OCI-LY7 (cell line): ENCODE measurements at regions not wholly inside any gene's neighbourhood (a gene's known extent, or its start where the extent isn't known, plus 50 kb on each side); places are given as distances from the start of the nearest gene placed in this dataset.

Experiments
- CTCF ChIP-seq: fragments of 200-600 bp; sonication (generic); conservative IDR thresholded peaks from 2 replicates; pipeline ENCODE4 v1.5.1; 2014; ENCODE audit warnings: mild to moderate bottlenecking, antibody characterized with exemption, low read length, moderate library complexity, mixed read lengths
- EZH2phosphoT487 ChIP-seq: fragments of 200-600 bp; sonication (generic); IDR thresholded peaks from 2 replicates; pipeline ENCODE4 v1.6.1; 2018; ENCODE audit warnings: low read depth, borderline replicate concordance, mild to moderate bottlenecking, mixed run types, antibody characterized with exemption, low read length, moderate library complexity, mixed read lengths

GRCh38 chr6:103538381-103538780 lies 1321.3 kb downstream of the HACE1 start:
- TF ChIP-seq CTCF = no peak
- no peak for TF ChIP-seq EZH2phosphoT487
